Lower leg skin (tissue), 3 donors: ENCODE measurements at regions not wholly inside any gene's neighbourhood (a gene's known extent, or its start where the extent isn't known, plus 50 kb on each side); places are given as distances from the start of the nearest gene placed in this dataset.

Experiments
- POLR2A ChIP-seq, 2 donors: fragments of 450-650 bp; IDR thresholded peaks; one replicate each; pipeline ENCODE4 v1.6.1; 2016 to 2017; ENCODE audit warnings: antibody characterized with exemption in 2 of 2, mild to moderate bottlenecking in 1 of 2, moderate library complexity in 1 of 2
- TF ChIP-seq, protein P1 (sequence below), 3 donors: fragments of 450-650 bp; IDR thresholded peaks; one replicate each; pipeline ENCODE4 v1.5.1; 2016; ENCODE audit warnings: antibody characterized with exemption in 3 of 3, mild to moderate bottlenecking in 3 of 3, moderate library complexity in 2 of 3

GRCh38 chr13:58142952-58143351 lies 511.4 kb downstream of the PCDH17 start:
- TF ChIP-seq, protein P1, sequence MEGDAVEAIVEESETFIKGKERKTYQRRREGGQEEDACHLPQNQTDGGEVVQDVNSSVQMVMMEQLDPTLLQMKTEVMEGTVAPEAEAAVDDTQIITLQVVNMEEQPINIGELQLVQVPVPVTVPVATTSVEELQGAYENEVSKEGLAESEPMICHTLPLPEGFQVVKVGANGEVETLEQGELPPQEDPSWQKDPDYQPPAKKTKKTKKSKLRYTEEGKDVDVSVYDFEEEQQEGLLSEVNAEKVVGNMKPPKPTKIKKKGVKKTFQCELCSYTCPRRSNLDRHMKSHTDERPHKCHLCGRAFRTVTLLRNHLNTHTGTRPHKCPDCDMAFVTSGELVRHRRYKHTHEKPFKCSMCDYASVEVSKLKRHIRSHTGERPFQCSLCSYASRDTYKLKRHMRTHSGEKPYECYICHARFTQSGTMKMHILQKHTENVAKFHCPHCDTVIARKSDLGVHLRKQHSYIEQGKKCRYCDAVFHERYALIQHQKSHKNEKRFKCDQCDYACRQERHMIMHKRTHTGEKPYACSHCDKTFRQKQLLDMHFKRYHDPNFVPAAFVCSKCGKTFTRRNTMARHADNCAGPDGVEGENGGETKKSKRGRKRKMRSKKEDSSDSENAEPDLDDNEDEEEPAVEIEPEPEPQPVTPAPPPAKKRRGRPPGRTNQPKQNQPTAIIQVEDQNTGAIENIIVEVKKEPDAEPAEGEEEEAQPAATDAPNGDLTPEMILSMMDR (IDR thresholded peaks at IDR 0.05), result no peak
- no peak for TF ChIP-seq POLR2A (IDR thresholded peaks at IDR 0.05)
